ENCODE measurements at regions not wholly inside any gene's neighbourhood (a gene's known extent, or its start where the extent isn't known, plus 50 kb on each side); places are given as distances from the start of the nearest gene placed in this dataset.

DNA sequence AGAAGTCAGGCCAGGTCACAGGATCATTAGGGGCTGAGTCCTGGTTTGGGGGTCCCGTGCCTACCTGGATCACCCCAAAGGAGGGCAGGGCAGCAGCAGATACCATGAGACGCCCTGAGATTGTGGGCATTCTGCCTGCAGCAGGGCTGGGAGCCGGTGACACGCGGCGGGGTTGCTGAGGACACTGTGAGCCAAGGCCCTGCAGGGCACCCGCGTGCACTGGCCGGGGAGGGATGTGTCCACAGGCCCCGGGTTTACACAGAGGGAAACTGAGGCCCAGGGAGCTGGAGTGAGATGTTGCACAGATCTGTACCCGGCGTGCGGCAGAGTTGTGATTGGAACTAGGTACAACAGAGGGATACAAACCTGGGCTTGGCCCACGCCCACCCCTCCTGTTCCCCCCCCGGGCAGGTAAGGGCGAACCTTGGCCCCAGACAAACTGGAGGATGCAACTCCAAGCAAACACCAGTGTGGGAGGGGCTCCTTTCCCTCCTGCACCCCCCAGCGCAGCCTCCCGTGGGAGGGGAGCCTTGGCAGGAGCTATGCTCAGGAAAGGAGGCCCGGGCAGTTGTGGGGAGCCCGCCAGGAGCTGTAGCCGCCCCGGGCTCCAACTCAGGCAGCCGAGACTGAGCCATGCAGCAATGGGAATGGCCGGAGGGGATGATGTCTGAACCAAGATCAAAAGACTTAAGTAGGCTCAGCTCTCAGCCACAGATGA is 91.3 kb downstream of the ENGASE start:
- ATAC-seq (no peak), DNase-seq (ENCODE audit: low read depth, low spot score) (no peak)
- ChIA-PET CTCF (no interaction called here), POLR2A (no interaction called here), RAD21 (ENCODE audit: low non-redundant PET in 1 of 2, low total read pairs in 2 of 2, uncharacterized antibody in 2 of 2, unreplicated experiment in 2 of 2) (no interaction called here)
- H3K9me2 ChIP-seq (ENCODE audit: insufficient read depth): no peaks in the 10 kb centered on the region
- no peaks in the 10 kb centered on the region for H3K9me3 ChIP-seq (ENCODE audit: control insufficient read depth in 1 of 2, insufficient read depth in 1 of 2, low read depth in 1 of 2, low read length in 2 of 2)
- H3K27ac ChIP-seq (ENCODE audit: low read depth, low read length): no peak overlapping the region
- no peak overlapping the region for H3K4me3 ChIP-seq (replicated peaks in 1 of 2; ENCODE audit: low read depth in 1 of 2, low read length in 2 of 2)
- no peaks in the 10 kb centered on the region for H3K36me3 ChIP-seq (ENCODE audit: control insufficient read depth in 1 of 2, insufficient read depth in 2 of 2, low read length in 2 of 2)
- H3K4me1 ChIP-seq (ENCODE audit: control insufficient read depth in 1 of 2, insufficient read depth in 2 of 2, low read length in 2 of 2): no peaks in the 10 kb centered on the region
- BruUV-seq (replicated peaks): no TSS peak
- no peak overlapping the region for H3K4me2 ChIP-seq (ENCODE audit: low read length)
- intact Hi-C loops (cut with micrococcal nuclease): no loop called here
- H3K9ac ChIP-seq (ENCODE audit: low read length): no peak overlapping the region
- no peaks in the 10 kb centered on the region for H3K79me2 ChIP-seq (ENCODE audit: insufficient read depth, low read length)
- no peaks in the 10 kb centered on the region for H4K20me1 ChIP-seq (ENCODE audit: insufficient read depth)
- TF ChIP-seq JUND (IDR thresholded peaks at IDR 0.05) (no peak), SP1 (IDR thresholded peaks at IDR 0.05; ENCODE audit: low read depth) (no peak), SRF (IDR thresholded peaks at IDR 0.05; ENCODE audit: low read depth) (no peak), CBX3 (IDR thresholded peaks at IDR 0.05; ENCODE audit: low read depth) (no peak), ELF1 (IDR thresholded peaks at IDR 0.05; ENCODE audit: borderline replicate concordance, low read depth) (no peak), EZH2phosphoT487 (IDR thresholded peaks at IDR 0.05; ENCODE audit: borderline replicate concordance) (no peak), TCF7L2 (IDR thresholded peaks at IDR 0.05; ENCODE audit: borderline replicate concordance, extremely low read depth, insufficient read depth, insufficient read length) (no peak), CEBPB (IDR thresholded peaks at IDR 0.05; ENCODE audit: low read depth) (no peak), ZFX (IDR thresholded peaks at IDR 0.05) (no peak), YY1 (IDR thresholded peaks at IDR 0.05; ENCODE audit: extremely low read depth, insufficient replicate concordance, low read depth, low read length) (no peak), FOSL1 (IDR thresholded peaks at IDR 0.05; ENCODE audit: low read depth) (no peak), SIN3A (IDR thresholded peaks at IDR 0.05; ENCODE audit: low read depth) (no peak), EGR1 (IDR thresholded peaks at IDR 0.05; ENCODE audit: low read depth) (no peak), RAD21 (IDR thresholded peaks at IDR 0.05; ENCODE audit: low read depth) (no peak)
- TF ChIP-seq, protein P1, sequence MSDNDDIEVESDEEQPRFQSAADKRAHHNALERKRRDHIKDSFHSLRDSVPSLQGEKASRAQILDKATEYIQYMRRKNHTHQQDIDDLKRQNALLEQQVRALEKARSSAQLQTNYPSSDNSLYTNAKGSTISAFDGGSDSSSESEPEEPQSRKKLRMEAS (IDR thresholded peaks at IDR 0.05): no peak
- TF ChIP-seq, protein P2, sequence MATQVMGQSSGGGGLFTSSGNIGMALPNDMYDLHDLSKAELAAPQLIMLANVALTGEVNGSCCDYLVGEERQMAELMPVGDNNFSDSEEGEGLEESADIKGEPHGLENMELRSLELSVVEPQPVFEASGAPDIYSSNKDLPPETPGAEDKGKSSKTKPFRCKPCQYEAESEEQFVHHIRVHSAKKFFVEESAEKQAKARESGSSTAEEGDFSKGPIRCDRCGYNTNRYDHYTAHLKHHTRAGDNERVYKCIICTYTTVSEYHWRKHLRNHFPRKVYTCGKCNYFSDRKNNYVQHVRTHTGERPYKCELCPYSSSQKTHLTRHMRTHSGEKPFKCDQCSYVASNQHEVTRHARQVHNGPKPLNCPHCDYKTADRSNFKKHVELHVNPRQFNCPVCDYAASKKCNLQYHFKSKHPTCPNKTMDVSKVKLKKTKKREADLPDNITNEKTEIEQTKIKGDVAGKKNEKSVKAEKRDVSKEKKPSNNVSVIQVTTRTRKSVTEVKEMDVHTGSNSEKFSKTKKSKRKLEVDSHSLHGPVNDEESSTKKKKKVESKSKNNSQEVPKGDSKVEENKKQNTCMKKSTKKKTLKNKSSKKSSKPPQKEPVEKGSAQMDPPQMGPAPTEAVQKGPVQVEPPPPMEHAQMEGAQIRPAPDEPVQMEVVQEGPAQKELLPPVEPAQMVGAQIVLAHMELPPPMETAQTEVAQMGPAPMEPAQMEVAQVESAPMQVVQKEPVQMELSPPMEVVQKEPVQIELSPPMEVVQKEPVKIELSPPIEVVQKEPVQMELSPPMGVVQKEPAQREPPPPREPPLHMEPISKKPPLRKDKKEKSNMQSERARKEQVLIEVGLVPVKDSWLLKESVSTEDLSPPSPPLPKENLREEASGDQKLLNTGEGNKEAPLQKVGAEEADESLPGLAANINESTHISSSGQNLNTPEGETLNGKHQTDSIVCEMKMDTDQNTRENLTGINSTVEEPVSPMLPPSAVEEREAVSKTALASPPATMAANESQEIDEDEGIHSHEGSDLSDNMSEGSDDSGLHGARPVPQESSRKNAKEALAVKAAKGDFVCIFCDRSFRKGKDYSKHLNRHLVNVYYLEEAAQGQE (IDR thresholded peaks at IDR 0.05; ENCODE audit: low read depth): no peak
- H2AFZ ChIP-seq (ENCODE audit: low read depth, low read length, poor library complexity, severe bottlenecking): no peak overlapping the region
- H3K27me3 ChIP-seq (ENCODE audit: insufficient read depth, low read length): peaks cover 3% of the 10 kb centered on the region; the same call in 1 of the 2 replicates
